Esophagus (tissue), 2 donors: ENCODE measurements at regions not wholly inside any gene's neighbourhood (a gene's known extent, or its start where the extent isn't known, plus 50 kb on each side); places are given as distances from the start of the nearest gene placed in this dataset.

Source experiments
- H3K27ac ChIP-seq, 2 donors: one replicate each; pipeline ENCODE4 v1.5.1; 2013; ENCODE audit warnings: low read depth in 2 of 2, mild to moderate bottlenecking in 2 of 2, inconsistent platforms in 1 of 2, low read length in 1 of 2, moderate library complexity in 1 of 2
- H3K27me3 ChIP-seq, 2 donors: one replicate each; pipeline ENCODE4 v1.6.1; 2013; ENCODE audit warnings: low read length in 2 of 2, control low read depth in 1 of 2, mild to moderate bottlenecking in 1 of 2; ENCODE audit not compliant: insufficient read depth in 2 of 2, control insufficient read depth in 1 of 2
- H3K36me3 ChIP-seq, 2 donors: one replicate each; pipeline ENCODE4 v1.6.1; 2013; ENCODE audit warnings: low read length in 1 of 2; ENCODE audit not compliant: control insufficient read depth in 2 of 2, insufficient read depth in 2 of 2
- H3K4me1 ChIP-seq, 2 donors: one replicate each; pipeline ENCODE4 v1.6.1; 2013; ENCODE audit warnings: low read length in 1 of 2; ENCODE audit not compliant: control insufficient read depth in 2 of 2, insufficient read depth in 2 of 2
- H3K4me3 ChIP-seq, 2 donors: one replicate each; pipeline ENCODE4 v1.5.1; 2013; ENCODE audit warnings: low read length in 2 of 2, mild to moderate bottlenecking in 2 of 2, low read depth in 1 of 2, moderate library complexity in 1 of 2
- H3K9me3 ChIP-seq, 2 donors: one replicate each; pipeline ENCODE4 v1.6.1; 2013; ENCODE audit warnings: mild to moderate bottlenecking in 2 of 2, low read depth in 1 of 2, low read length in 1 of 2, moderate library complexity in 1 of 2; ENCODE audit not compliant: control insufficient read depth in 2 of 2, insufficient read depth in 1 of 2
- WGBS, 2 donors: extraction: QIAGEN DNeasy Blood & Tissue Kit; methylation state at CpG; one replicate each; pipeline ENCODE4 v1.1.7; 2013; 5-methylcytosine and 5-hydroxymethylcytosine counted together
- donor health status: healthy with polysubstance abuse.
- donor health status: Bipolar disorder and iron deficiency.

DNA sequence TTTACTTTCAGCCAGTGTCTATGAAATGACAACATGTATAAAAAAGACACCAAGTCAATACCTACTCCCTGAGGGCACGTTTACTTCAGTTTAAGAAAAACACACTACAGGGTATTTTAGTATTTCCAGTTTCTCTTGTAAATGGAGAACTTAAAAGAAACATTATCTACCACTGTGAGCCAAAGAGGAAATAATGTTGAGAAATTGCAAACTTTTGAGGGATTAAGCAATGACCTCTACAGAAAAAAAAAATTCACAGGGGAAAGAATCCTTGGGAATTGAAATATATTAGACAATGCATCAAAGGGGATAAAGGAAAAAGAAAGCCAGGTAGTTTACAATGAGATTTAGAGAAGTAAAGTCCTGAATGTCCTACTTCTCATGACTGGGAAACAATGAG, 126.0 kb downstream of the KCNJ2 start:
- Histone ChIP-seq H3K27me3 (no peaks in the 10 kb centered on the region), H3K9me3 (no peaks in the 10 kb centered on the region), H3K36me3 (no peaks in the 10 kb centered on the region), H3K4me3 (no peak overlapping the region), H3K27ac (no peak overlapping the region), H3K4me1 (no peaks in the 10 kb centered on the region)
- 8 to 19% methylated on average over 1 of the region's 1 CpG for WGBS, 2 donors

DNA sequence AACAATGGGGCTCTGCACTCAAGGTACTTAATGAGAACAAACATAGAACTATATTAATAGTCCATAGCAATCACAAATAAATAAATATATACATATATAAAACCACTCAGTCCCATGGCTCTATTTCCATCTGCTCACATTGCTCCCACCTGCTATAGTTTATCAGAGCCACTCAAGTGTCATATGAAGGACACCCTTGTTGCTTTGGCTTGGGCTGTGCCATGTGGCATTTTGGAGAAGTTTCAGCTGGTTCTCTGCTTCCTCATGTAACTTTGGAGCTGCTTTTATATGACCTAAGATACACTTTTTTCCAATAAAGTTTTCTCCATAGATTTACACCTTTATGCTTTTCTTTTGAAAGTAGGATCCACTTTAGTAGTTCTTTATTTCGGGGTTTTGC, 126.4 kb downstream of the KCNJ2 start:
- no peaks in the 10 kb centered on the region for H3K36me3 ChIP-seq
- H3K4me3 ChIP-seq = no peak overlapping the region
- H3K27me3 ChIP-seq = no peaks in the 10 kb centered on the region
- H3K9me3 ChIP-seq = no peaks in the 10 kb centered on the region
- no peaks in the 10 kb centered on the region for H3K4me1 ChIP-seq
- WGBS, 2 donors = 91 to 98% methylated on average over 1 of the region's 1 CpG
- H3K27ac ChIP-seq = no peak overlapping the region

DNA sequence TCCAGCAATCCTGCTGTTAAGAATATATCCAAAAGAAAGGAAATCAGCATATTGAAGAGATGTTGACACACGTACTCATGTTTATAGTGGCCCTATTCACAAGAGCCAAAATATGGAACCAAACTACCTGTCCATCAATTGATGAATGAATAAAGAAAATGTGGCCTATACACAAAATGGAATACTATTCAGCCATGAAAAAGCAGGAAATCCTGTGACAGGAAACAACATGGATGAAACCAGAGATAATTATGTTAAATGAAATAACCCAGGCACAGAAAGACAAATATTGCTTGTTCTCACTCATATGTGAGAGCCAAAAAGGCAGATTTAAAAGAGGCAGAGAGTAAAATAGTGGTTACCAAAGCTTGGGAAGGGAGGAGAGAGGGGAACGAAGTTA, 127.1 kb downstream of the KCNJ2 start:
- Histone ChIP-seq H3K4me1 (no peaks in the 10 kb centered on the region), H3K27ac (no peak overlapping the region), H3K9me3 (no peaks in the 10 kb centered on the region), H3K36me3 (no peaks in the 10 kb centered on the region), H3K4me3 (no peak overlapping the region), H3K27me3 (no peaks in the 10 kb centered on the region)
- WGBS, 2 donors = 84 to 88% methylated on average over 2 of the region's 2 CpGs

- Histone ChIP-seq H3K9me3 (no peaks in the 10 kb centered on the region), H3K4me3 (no peak overlapping the region), H3K4me1 (no peaks in the 10 kb centered on the region), H3K27me3 (no peaks in the 10 kb centered on the region), H3K36me3 (no peaks in the 10 kb centered on the region), H3K27ac (no peak overlapping the region)
- WGBS, 2 donors = 85 to 87% methylated on average over 2 of the region's 2 CpGs
Observed at GRCh38 chr17:70297397-70297796, 128.1 kb downstream of the KCNJ2 start.

GRCh38 chr17:70298929-70299531, 129.7 kb downstream of the KCNJ2 start:
- Histone ChIP-seq H3K9me3 (peaks cover 0 to 1% of the 10 kb centered on the region in 2 donors), H3K27me3 (no peaks in the 10 kb centered on the region), H3K4me3 (no peak overlapping the region), H3K4me1 (no peaks in the 10 kb centered on the region), H3K36me3 (no peaks in the 10 kb centered on the region), H3K27ac (no peak overlapping the region)
- 74 to 79% methylated on average over 8 of the region's 8 CpGs for WGBS, 2 donors

DNA sequence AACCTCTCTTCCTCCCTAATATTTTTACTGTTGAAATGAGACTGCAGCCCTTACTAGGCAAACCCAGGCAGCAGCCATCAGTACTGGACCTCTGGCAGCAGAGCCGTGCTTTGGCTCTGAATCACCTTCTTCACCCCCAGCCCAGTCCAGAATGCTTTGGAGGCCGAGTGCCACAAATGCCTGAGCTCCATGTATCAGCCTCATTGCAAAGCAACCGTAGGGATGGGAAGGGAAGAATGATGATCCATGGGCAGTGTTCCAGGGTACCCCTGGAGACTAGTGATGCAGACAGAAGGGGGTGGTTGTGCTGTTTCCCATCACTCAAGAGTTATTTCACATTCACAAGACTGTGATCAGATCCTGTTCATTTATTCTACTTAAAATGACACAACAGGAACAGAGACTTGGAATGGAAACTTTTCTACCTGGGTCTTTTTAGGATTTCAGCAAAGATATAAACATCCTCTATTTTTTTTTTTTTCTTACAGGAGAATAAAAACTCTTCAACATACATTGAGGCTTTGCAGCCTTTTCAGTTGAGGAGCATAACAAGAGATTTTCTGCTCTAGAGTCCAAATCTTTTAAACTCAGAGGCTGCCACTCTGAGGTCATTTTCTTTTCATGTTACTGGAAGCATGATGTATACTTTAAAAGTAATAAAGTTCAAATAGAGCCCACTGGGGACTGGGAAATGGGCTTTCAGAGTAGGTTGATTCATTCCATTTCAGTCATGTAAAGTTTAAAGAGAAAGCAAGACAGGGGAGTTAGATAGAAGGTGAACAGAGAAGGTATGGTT, 138.3 kb downstream of the KCNJ2 start:
- 68 to 72% methylated on average over 3 of the region's 3 CpGs for WGBS, 2 donors
- Histone ChIP-seq H3K4me1 (no peaks in the 10 kb centered on the region), H3K9me3 (peaks cover 0 to 2% of the 10 kb centered on the region in 2 donors), H3K4me3 (no peak overlapping the region), H3K27me3 (no peaks in the 10 kb centered on the region), H3K27ac (no peak overlapping the region), H3K36me3 (no peaks in the 10 kb centered on the region)

DNA sequence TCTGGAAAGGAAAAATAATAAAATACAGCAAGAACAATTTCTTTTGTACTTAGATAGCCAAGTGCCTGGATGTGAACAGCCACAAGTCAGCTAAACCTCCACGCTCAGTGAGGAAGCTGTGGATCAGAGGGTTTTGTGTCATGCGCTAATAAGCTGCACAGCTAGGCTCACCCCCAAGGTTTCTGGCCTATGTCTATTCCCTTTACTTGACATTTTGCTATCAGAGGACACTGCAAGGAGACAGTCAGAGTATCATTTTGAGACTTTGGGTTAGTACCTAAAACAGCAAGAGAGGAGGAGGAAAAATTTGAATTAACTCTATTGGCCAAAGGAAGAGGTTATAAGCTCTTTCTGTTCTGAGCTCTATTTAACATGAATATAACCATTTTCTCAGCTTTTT, 139.3 kb downstream of the KCNJ2 start:
- Histone ChIP-seq H3K27me3 (no peaks in the 10 kb centered on the region), H3K9me3 (peaks cover 0 to 2% of the 10 kb centered on the region in 2 donors), H3K27ac (no peak overlapping the region), H3K4me1 (no peaks in the 10 kb centered on the region), H3K36me3 (no peaks in the 10 kb centered on the region), H3K4me3 (no peak overlapping the region)
- 91 to 92% methylated on average over 2 of the region's 2 CpGs for WGBS, 2 donors

GRCh38 chr17:70310221-70310672, 140.9 kb downstream of the KCNJ2 start:
- H3K4me3 ChIP-seq = no peak overlapping the region
- no peak overlapping the region for H3K27ac ChIP-seq
- 66 to 74% methylated on average over 4 of the region's 4 CpGs for WGBS, 2 donors
- no peaks in the 10 kb centered on the region for H3K27me3 ChIP-seq
- no peaks in the 10 kb centered on the region for H3K36me3 ChIP-seq
- H3K4me1 ChIP-seq = no peaks in the 10 kb centered on the region
- no peaks in the 10 kb centered on the region for H3K9me3 ChIP-seq

- 62 to 67% methylated on average over 11 of the region's 11 CpGs for WGBS, 2 donors
- Histone ChIP-seq H3K27me3 (no peaks in the 10 kb centered on the region), H3K4me3 (no peak overlapping the region)
Observed at GRCh38 chr17:70313086-70313852, 143.9 kb downstream of the KCNJ2 start.

More at GRCh38 chr17:70313086-70313852, 143.9 kb downstream of the KCNJ2 start:
- H3K27ac ChIP-seq = no peak overlapping the region
- H3K4me1 ChIP-seq = no peaks in the 10 kb centered on the region
- H3K36me3 ChIP-seq = no peaks in the 10 kb centered on the region
- no peaks in the 10 kb centered on the region for H3K9me3 ChIP-seq
